ENCODE measurements at regions not wholly inside any gene's neighbourhood (a gene's known extent, or its start where the extent isn't known, plus 50 kb on each side); places are given as distances from the start of the nearest gene placed in this dataset.

- no peak overlapping the region for H3K27ac ChIP-seq
- TF ChIP-seq CTCF (conservative IDR thresholded peaks at IDR 0.05) = no peak
Measured at GRCh38 chr3:74033806-74034205, 409.1 kb upstream of the PDZRN3 start.

GRCh38 chr3:74033381-74033780 is 408.6 kb upstream of the PDZRN3 start:
- H3K27ac ChIP-seq = no peak overlapping the region
- TF ChIP-seq CTCF (conservative IDR thresholded peaks at IDR 0.05) = no peak

GRCh38 chr3:74027121-74027520 is 402.4 kb upstream of the PDZRN3 start:
- TF ChIP-seq CTCF (conservative IDR thresholded peaks at IDR 0.05) = no peak
- no peak overlapping the region for H3K27ac ChIP-seq

- TF ChIP-seq CTCF (conservative IDR thresholded peaks at IDR 0.05) = no peak
- H3K27ac ChIP-seq = no peak overlapping the region
Measured at GRCh38 chr3:74023395-74023794, 398.7 kb upstream of the PDZRN3 start.

GRCh38 chr3:74021449-74021848 is 396.7 kb upstream of the PDZRN3 start:
- no peak overlapping the region for H3K27ac ChIP-seq
- no peak for TF ChIP-seq CTCF (conservative IDR thresholded peaks at IDR 0.05)

- no peak for TF ChIP-seq CTCF (conservative IDR thresholded peaks at IDR 0.05)
- H3K27ac ChIP-seq = no peak overlapping the region
Measured at GRCh38 chr3:74009961-74010844, 385.5 kb upstream of the PDZRN3 start.

- no peak overlapping the region for H3K27ac ChIP-seq
- no peak for TF ChIP-seq CTCF (conservative IDR thresholded peaks at IDR 0.05)
Measured at GRCh38 chr3:74004386-74004785, 379.6 kb upstream of the PDZRN3 start.
